22Rv1 (cell line): ENCODE measurements at regions not wholly inside any gene's neighbourhood (a gene's known extent, or its start where the extent isn't known, plus 50 kb on each side); places are given as distances from the start of the nearest gene placed in this dataset.

Experiments
- CTCF ChIP-seq: fragments of 450-650 bp; IDR thresholded peaks from 2 replicates; pipeline ENCODE4 v1.5.1; 2017; ENCODE audit warnings: mild to moderate bottlenecking
- ZFX ChIP-seq: fragments of 450-650 bp; IDR thresholded peaks from 2 replicates; pipeline ENCODE4 v1.6.1; 2017; ENCODE audit warnings: antibody characterized with exemption, borderline replicate concordance

- TF ChIP-seq CTCF: no peak
- TF ChIP-seq ZFX: no peak
Observed at GRCh38 chr20:7776148-7776547, 164.1 kb downstream of the HAO1 start.
